ENCODE measurements at regions not wholly inside any gene's neighbourhood (a gene's known extent, or its start where the extent isn't known, plus 50 kb on each side); places are given as distances from the start of the nearest gene placed in this dataset.

GRCh38 chr2:54381293-54381692 lies 74.8 kb upstream of the SPTBN1 start:
- no TSS peak for BruUV-seq (replicated peaks)

DNA sequence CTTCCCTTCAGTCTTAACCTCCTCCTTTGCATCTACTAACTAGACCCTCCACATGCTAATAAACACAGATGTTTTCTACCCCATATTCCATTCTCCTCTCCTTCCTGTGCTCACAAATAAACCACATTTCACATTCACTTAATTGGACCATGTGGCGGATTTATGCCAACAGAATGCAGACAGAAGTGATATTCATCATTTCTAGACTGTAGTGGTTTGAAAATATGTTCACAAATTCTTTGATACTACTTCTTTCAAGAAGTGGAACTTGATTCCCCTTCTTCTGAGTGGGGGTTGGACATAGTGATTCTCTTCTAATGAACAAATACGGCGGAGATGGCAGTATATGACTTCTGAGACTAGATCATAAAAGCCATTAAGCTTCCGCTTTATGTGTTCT lies 73.5 kb upstream of the SPTBN1 start:
- DNase-seq: no peak
- Mint-ChIP-seq H3K4me3 (ENCODE audit: low read depth, unreplicated experiment) (no peak overlapping the region), H3K4me1 (ENCODE audit: low read depth, unreplicated experiment) (no peaks in the 10 kb centered on the region), H3K27me3 (ENCODE audit: unreplicated experiment) (no peaks in the 10 kb centered on the region), H3K27ac (ENCODE audit: unreplicated experiment) (no peak overlapping the region), H3K9me3 (ENCODE audit: low read depth, unreplicated experiment) (no peaks in the 10 kb centered on the region), H3K36me3 (ENCODE audit: insufficient read depth, unreplicated experiment) (no peaks in the 10 kb centered on the region)
- TF ChIP-seq, protein P1, sequence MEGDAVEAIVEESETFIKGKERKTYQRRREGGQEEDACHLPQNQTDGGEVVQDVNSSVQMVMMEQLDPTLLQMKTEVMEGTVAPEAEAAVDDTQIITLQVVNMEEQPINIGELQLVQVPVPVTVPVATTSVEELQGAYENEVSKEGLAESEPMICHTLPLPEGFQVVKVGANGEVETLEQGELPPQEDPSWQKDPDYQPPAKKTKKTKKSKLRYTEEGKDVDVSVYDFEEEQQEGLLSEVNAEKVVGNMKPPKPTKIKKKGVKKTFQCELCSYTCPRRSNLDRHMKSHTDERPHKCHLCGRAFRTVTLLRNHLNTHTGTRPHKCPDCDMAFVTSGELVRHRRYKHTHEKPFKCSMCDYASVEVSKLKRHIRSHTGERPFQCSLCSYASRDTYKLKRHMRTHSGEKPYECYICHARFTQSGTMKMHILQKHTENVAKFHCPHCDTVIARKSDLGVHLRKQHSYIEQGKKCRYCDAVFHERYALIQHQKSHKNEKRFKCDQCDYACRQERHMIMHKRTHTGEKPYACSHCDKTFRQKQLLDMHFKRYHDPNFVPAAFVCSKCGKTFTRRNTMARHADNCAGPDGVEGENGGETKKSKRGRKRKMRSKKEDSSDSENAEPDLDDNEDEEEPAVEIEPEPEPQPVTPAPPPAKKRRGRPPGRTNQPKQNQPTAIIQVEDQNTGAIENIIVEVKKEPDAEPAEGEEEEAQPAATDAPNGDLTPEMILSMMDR (IDR thresholded peaks at IDR 0.05; ENCODE audit: unreplicated experiment): no peak
- BruUV-seq (replicated peaks): no TSS peak
- intact Hi-C loops (cut with micrococcal nuclease; ENCODE audit: unreplicated experiment): no loop called here
- CTCF ChIA-PET: interaction anchor here (0.6 to 0.8 kb wide), 3 partner anchors 152 to 662 kb away, joined by 3 to 7 read pairs (median 4); no protein-coding TSS in a partner anchor

More at GRCh38 chr2:54381293-54381692, 74.8 kb upstream of the SPTBN1 start:
- no peaks in the 10 kb centered on the region for H3K9me3 Mint-ChIP-seq (ENCODE audit: low read depth, unreplicated experiment)
- no peak overlapping the region for H3K27ac Mint-ChIP-seq (ENCODE audit: unreplicated experiment)
- no peaks in the 10 kb centered on the region for H3K4me1 Mint-ChIP-seq (ENCODE audit: low read depth, unreplicated experiment)
- CTCF ChIA-PET: no interaction called here
- TF ChIP-seq, protein P1 (IDR thresholded peaks at IDR 0.05; ENCODE audit: unreplicated experiment): no peak
- H3K27me3 Mint-ChIP-seq (ENCODE audit: unreplicated experiment): no peaks in the 10 kb centered on the region
- intact Hi-C loops (cut with micrococcal nuclease; ENCODE audit: unreplicated experiment): no loop called here
- no peak overlapping the region for H3K4me3 Mint-ChIP-seq (ENCODE audit: low read depth, unreplicated experiment)
- no peak for DNase-seq
- H3K36me3 Mint-ChIP-seq (ENCODE audit: insufficient read depth, unreplicated experiment): no peaks in the 10 kb centered on the region

GRCh38 chr2:54384301-54385203 lies 71.6 kb upstream of the SPTBN1 start:
- TF ChIP-seq, protein P1 (IDR thresholded peaks at IDR 0.05; ENCODE audit: unreplicated experiment): no peak
- BruUV-seq (replicated peaks): no TSS peak
- intact Hi-C loops (cut with micrococcal nuclease; ENCODE audit: unreplicated experiment): no loop called here
- H3K27me3 Mint-ChIP-seq (ENCODE audit: unreplicated experiment): no peaks in the 10 kb centered on the region
- no peak overlapping the region for H3K27ac Mint-ChIP-seq (ENCODE audit: unreplicated experiment)
- H3K36me3 Mint-ChIP-seq (ENCODE audit: insufficient read depth, unreplicated experiment): no peaks in the 10 kb centered on the region
- CTCF ChIA-PET: no interaction called here
- no peak for DNase-seq
- H3K9me3 Mint-ChIP-seq (ENCODE audit: low read depth, unreplicated experiment): no peaks in the 10 kb centered on the region
- no peak overlapping the region for H3K4me3 Mint-ChIP-seq (ENCODE audit: low read depth, unreplicated experiment)
- H3K4me1 Mint-ChIP-seq (ENCODE audit: low read depth, unreplicated experiment): no peaks in the 10 kb centered on the region

DNA sequence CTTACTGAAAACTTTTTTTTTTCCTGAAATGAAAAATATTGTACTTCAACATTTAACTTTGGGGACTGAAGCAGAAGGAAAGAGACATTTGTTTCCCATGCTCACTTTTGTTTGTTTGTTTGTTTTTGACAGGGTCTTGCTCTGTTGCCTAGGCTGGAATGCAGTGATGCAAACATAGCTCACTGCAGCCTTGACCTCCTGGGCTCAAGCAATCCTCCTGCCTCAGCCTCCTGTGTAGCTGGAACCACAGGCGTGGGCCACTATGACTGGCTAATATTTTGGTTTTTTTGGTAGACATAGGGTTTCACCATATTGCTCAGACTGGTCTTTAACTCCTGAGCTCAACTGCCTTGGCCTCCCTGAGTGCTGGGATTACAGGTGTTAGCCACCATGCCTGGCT lies 70.9 kb upstream of the SPTBN1 start:
- no TSS peak for BruUV-seq (replicated peaks)
- Mint-ChIP-seq H3K4me1 (ENCODE audit: low read depth, unreplicated experiment) (no peaks in the 10 kb centered on the region), H3K27me3 (ENCODE audit: unreplicated experiment) (no peaks in the 10 kb centered on the region), H3K36me3 (ENCODE audit: insufficient read depth, unreplicated experiment) (no peaks in the 10 kb centered on the region), H3K9me3 (ENCODE audit: low read depth, unreplicated experiment) (no peaks in the 10 kb centered on the region), H3K27ac (ENCODE audit: unreplicated experiment) (no peak overlapping the region), H3K4me3 (ENCODE audit: low read depth, unreplicated experiment) (no peak overlapping the region)
- CTCF ChIA-PET: no interaction called here
- TF ChIP-seq, protein P1 (IDR thresholded peaks at IDR 0.05; ENCODE audit: unreplicated experiment): no peak
- DNase-seq: no peak
- intact Hi-C loops (cut with micrococcal nuclease; ENCODE audit: unreplicated experiment): no loop called here
